ENCODE measurements at regions not wholly inside any gene's neighbourhood (a gene's known extent, or its start where the extent isn't known, plus 50 kb on each side); places are given as distances from the start of the nearest gene placed in this dataset.

GRCh38 chr14:65186951-65187350, 84.6 kb upstream of the MAX start:
- Histone ChIP-seq H3K36me3 (no peaks in the 10 kb centered on the region), H3K27ac (no peak overlapping the region), H3K4me1 (peaks cover 0 to 11% (median 3%) of the 10 kb centered on the region in 4 donors), H3K9me3 (peaks cover 0 to 6% (median 5%) of the 10 kb centered on the region in 4 donors), H3K27me3 (no peaks in the 10 kb centered on the region), H3K4me3 (no peak overlapping the region)
- intact Hi-C loops (cut with DNase I; ENCODE audit: low total_unique reads) = no loop called here
- WGBS, 5 donors = 90 to 93% (median 91%) methylated on average over 3 of the region's 3 CpGs
- no peak for DNase-seq
- no peak for TF ChIP-seq POLR2A (IDR thresholded peaks at IDR 0.05)
- TF ChIP-seq, protein P1, sequence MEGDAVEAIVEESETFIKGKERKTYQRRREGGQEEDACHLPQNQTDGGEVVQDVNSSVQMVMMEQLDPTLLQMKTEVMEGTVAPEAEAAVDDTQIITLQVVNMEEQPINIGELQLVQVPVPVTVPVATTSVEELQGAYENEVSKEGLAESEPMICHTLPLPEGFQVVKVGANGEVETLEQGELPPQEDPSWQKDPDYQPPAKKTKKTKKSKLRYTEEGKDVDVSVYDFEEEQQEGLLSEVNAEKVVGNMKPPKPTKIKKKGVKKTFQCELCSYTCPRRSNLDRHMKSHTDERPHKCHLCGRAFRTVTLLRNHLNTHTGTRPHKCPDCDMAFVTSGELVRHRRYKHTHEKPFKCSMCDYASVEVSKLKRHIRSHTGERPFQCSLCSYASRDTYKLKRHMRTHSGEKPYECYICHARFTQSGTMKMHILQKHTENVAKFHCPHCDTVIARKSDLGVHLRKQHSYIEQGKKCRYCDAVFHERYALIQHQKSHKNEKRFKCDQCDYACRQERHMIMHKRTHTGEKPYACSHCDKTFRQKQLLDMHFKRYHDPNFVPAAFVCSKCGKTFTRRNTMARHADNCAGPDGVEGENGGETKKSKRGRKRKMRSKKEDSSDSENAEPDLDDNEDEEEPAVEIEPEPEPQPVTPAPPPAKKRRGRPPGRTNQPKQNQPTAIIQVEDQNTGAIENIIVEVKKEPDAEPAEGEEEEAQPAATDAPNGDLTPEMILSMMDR (IDR thresholded peaks at IDR 0.05) = no peak
- TF ChIP-seq EP300 (IDR thresholded peaks at IDR 0.05) = no peak
- TF ChIP-seq POLR2AphosphoS5 (IDR thresholded peaks at IDR 0.05) = no peak

DNA sequence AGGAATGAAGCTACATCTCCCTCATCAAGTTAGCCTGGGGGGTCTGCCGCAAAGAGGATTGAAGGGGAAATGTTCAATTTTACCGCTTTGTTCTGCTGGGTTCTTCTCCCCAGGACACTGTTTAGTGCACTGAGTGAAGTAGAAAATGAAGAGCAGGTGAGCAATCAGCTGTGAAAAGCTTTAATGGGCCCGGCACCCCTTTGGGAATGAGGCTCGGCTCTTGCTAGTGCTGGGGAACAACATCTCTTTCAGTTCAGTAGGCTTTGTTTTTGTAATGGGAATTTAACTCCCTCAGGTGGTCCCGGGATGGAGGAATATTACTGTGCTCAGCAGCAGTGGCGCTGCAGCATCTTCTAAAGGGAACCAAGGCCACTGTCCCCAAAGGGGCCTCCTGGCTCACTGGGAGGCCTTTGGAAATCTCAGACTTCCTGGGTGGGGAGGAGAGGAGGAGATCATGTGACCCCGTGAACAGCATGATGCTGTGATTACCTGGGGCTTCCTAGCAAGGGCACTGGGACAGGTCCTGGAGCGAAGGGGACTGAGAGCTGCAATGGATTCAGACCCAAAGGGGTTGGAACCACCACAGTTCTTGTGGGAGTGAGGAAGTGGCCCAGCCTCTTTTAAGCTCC, 85.2 kb upstream of the MAX start:
- Histone ChIP-seq H3K27me3 (no peaks in the 10 kb centered on the region), H3K4me3 (no peak overlapping the region), H3K27ac (no peak overlapping the region), H3K4me1 (peaks cover 0 to 11% (median 3%) of the 10 kb centered on the region in 4 donors), H3K36me3 (no peaks in the 10 kb centered on the region), H3K9me3 (peaks cover 0 to under 1% (median 0%) of the 10 kb centered on the region in 4 donors)
- intact Hi-C loops (cut with DNase I; ENCODE audit: low total_unique reads) = no loop called here
- DNase-seq = no peak
- 73 to 89% (median 84%) methylated on average over 8 of the region's 8 CpGs for WGBS, 5 donors
- TF ChIP-seq POLR2AphosphoS5 (IDR thresholded peaks at IDR 0.05) = no peak
- TF ChIP-seq, protein P1 (IDR thresholded peaks at IDR 0.05) = no peak
- TF ChIP-seq POLR2A (IDR thresholded peaks at IDR 0.05) = no peak
- no peak for TF ChIP-seq EP300 (IDR thresholded peaks at IDR 0.05)

GRCh38 chr14:65190312-65190711, 88.0 kb upstream of the MAX start:
- Histone ChIP-seq H3K4me3 (no peak overlapping the region), H3K27ac (no peak overlapping the region), H3K4me1 (peaks cover 0 to 7% (median 0%) of the 10 kb centered on the region in 4 donors), H3K27me3 (no peaks in the 10 kb centered on the region), H3K36me3 (no peaks in the 10 kb centered on the region), H3K9me3 (no peaks in the 10 kb centered on the region)
- TF ChIP-seq POLR2AphosphoS5 (IDR thresholded peaks at IDR 0.05) = no peak
- TF ChIP-seq, protein P1 (IDR thresholded peaks at IDR 0.05) = no peak
- TF ChIP-seq POLR2A (IDR thresholded peaks at IDR 0.05) = no peak
- no peak for TF ChIP-seq EP300 (IDR thresholded peaks at IDR 0.05)
- no peak for DNase-seq
- intact Hi-C loops (cut with DNase I; ENCODE audit: low total_unique reads) = no loop called here
- 55 to 75% (median 66%) methylated on average over 4 of the region's 4 CpGs for WGBS, 5 donors

DNA sequence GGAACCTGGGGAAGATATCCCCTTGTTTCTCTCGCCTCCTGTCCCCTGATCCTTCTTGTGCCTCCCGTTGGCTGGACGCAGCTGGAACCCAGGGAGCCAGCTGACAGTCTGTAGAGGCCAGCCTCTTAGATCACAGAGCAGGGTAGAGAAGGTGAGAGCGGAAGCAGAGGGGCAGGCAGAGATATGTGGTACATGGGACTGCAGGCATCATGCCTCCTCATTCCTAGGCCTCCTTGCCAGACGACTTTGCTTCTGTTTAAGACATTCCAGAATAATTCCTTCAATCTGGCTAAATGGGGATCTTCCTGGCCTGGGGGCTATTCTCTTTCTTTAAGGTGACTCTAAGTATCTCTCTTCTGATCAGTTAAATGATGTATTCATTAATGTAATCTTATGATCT, 89.4 kb upstream of the MAX start:
- no peak overlapping the region for H3K27ac ChIP-seq
- H3K36me3 ChIP-seq = no peaks in the 10 kb centered on the region
- no peaks in the 10 kb centered on the region for H3K9me3 ChIP-seq
- no peak for DNase-seq
- H3K4me1 ChIP-seq = no peaks in the 10 kb centered on the region
- TF ChIP-seq EP300 (IDR thresholded peaks at IDR 0.05) (no peak), POLR2A (IDR thresholded peaks at IDR 0.05) (no peak), POLR2AphosphoS5 (IDR thresholded peaks at IDR 0.05) (no peak)
- TF ChIP-seq, protein P1 (IDR thresholded peaks at IDR 0.05) = no peak
- 81 to 89% (median 89%) methylated on average over 5 of the region's 5 CpGs for WGBS, 5 donors
- no peaks in the 10 kb centered on the region for H3K27me3 ChIP-seq
- no peak overlapping the region for H3K4me3 ChIP-seq
- intact Hi-C loops (cut with DNase I; ENCODE audit: low total_unique reads) = no loop called here
